Natural killer cell (primary cell): ENCODE measurements at regions not wholly inside any gene's neighbourhood (a gene's known extent, or its start where the extent isn't known, plus 50 kb on each side); places are given as distances from the start of the nearest gene placed in this dataset.

Experiments used
- ATAC-seq, 3 donors: fragments of 150-1000 bp in 2 of 3; fragments of 200-7000 bp in 1 of 3; cut with Tn5 transposase; 1 replicate in 1 of 3; 2 replicates in 2 of 3; pipeline ENCODE4 v1.10.0; 2021; ENCODE audit warnings: mild to moderate bottlenecking in 2 of 3, moderate library complexity in 2 of 3
- DNase-seq, 2 donors: peaks; one replicate each; pipeline versions ENCODE4 v3.0.0 to v3.0.0-alpha.2; 2013 to 2021; ENCODE audit warnings: mixed read lengths in 1 of 2
- H3K27ac ChIP-seq: one replicate; pipeline ENCODE4 v1.5.1; 2013; ENCODE audit warnings: mild to moderate bottlenecking, low read length
- H3K27me3 ChIP-seq: one replicate; pipeline ENCODE4 v1.6.1; 2013; ENCODE audit warnings: low read length; ENCODE audit not compliant: control insufficient read depth, insufficient read depth
- H3K36me3 ChIP-seq: one replicate; pipeline ENCODE4 v1.6.1; 2013; ENCODE audit warnings: low read length; ENCODE audit not compliant: control insufficient read depth, insufficient read depth
- H3K4me1 ChIP-seq: one replicate; pipeline ENCODE4 v1.6.1; 2013; ENCODE audit warnings: low read length; ENCODE audit not compliant: control insufficient read depth, insufficient read depth
- H3K4me3 ChIP-seq: one replicate; pipeline ENCODE4 v1.5.1; 2013; ENCODE audit warnings: low read length
- H3K9me3 ChIP-seq: one replicate; pipeline ENCODE4 v1.6.1; 2013; ENCODE audit warnings: low read length; ENCODE audit not compliant: control insufficient read depth, insufficient read depth
- H3K27ac Mint-ChIP-seq, 2 donors: one replicate each; pipeline ENCODE4 v1.8.0; 2022; ENCODE audit warnings: mild to moderate bottlenecking in 2 of 2, mixed read lengths in 2 of 2, moderate library complexity in 1 of 2
- H3K27me3 Mint-ChIP-seq, 2 donors: one replicate each; pipeline ENCODE4 v1.8.0; 2022; ENCODE audit warnings: low read depth in 2 of 2, mixed read lengths in 2 of 2
- H3K36me3 Mint-ChIP-seq: one replicate; pipeline ENCODE4 v1.8.0; 2022; ENCODE audit warnings: mixed read lengths
- H3K4me1 Mint-ChIP-seq, 2 donors: one replicate each; pipeline ENCODE4 v1.8.0; 2022; ENCODE audit warnings: mixed read lengths in 2 of 2
- H3K4me3 Mint-ChIP-seq: one replicate; pipeline ENCODE4 v1.8.0; 2022; ENCODE audit warnings: mild to moderate bottlenecking, moderate library complexity, mixed read lengths
- H3K9me3 Mint-ChIP-seq, 2 donors: one replicate each; pipeline ENCODE4 v1.8.0; 2022; ENCODE audit warnings: mixed read lengths in 2 of 2
- WGBS: methylation state at CpG from one replicate; pipeline ENCODE4 v1.1.7; 2013; ENCODE audit warnings: missing lambda C conversion rate; ENCODE audit not compliant: insufficient coverage; 5-methylcytosine and 5-hydroxymethylcytosine counted together
- intact Hi-C: fragments of 100-400 bp; cut with micrococcal nuclease; formaldehyde crosslinking; loops from one replicate; pipeline ENCODE4 v1.14.2; 2022
- TF ChIP-seq, protein P1 (sequence below): fragments of 200-600 bp; IDR thresholded peaks from one replicate; pipeline ENCODE4 v1.8.0; 2022; ENCODE audit warnings: antibody characterized with exemption

DNA sequence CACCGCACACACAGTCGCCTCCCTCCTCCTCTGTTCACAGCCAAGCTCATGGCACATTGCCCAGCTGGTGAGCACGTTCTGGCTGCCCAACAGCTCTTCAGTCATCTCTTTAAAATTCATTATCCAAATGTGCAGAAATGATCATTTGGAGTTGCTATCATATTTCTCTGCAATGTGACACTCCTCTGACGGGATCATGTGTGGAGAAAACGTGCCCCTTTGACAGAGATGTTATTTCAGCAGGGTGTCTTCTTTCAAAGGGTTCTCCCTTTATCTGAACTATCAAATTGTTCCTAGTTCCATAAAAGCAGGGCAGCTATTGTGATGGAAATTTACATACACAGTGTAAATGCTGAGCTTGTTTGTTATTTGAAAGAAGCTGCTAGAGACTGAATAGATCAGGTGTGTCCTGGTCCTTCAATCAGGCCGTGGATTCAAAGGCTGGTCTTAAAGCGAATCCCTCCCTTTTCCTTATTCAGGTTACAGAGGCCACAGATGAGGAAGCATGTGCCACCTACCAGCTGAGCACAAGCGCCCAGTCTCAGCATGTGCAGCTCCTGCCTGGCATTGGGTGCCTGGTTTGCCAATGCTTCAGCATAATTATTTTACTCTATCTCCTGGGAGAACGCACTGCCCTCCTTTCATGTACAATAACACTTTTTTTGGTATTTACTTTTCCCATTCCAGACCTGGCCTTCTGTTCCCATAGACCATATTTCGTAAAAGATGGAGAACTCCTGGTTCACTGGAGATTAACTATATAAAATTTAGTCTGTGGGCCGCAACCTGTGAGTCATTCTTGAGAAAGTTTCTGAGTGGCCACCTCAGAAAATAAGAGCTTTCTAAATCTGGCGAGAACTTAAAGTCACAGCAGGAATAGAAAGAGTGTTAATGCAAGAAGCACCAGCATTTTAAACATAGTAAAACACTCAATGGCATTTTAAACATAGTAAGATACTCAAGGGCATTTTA is 433.7 kb downstream of the ENC1 start:
- Histone ChIP-seq H3K27me3 (no peaks in the 10 kb centered on the region), H3K36me3 (no peaks in the 10 kb centered on the region), H3K27ac (no peak overlapping the region), H3K4me1 (no peaks in the 10 kb centered on the region), H3K4me3 (no peak overlapping the region), H3K9me3 (no peaks in the 10 kb centered on the region)
- 84% methylated on average over 11 of the region's 12 CpGs for WGBS
- ATAC-seq (no peak), DNase-seq (no peak)
- Mint-ChIP-seq H3K36me3 (no peaks in the 10 kb centered on the region), H3K4me3 (no peak overlapping the region), H3K27me3 (peaks cover 9 to 24% of the 10 kb centered on the region in 2 donors), H3K27ac (no peak overlapping the region), H3K4me1 (no peaks in the 10 kb centered on the region), H3K9me3 (no peaks in the 10 kb centered on the region)
- TF ChIP-seq, protein P1, sequence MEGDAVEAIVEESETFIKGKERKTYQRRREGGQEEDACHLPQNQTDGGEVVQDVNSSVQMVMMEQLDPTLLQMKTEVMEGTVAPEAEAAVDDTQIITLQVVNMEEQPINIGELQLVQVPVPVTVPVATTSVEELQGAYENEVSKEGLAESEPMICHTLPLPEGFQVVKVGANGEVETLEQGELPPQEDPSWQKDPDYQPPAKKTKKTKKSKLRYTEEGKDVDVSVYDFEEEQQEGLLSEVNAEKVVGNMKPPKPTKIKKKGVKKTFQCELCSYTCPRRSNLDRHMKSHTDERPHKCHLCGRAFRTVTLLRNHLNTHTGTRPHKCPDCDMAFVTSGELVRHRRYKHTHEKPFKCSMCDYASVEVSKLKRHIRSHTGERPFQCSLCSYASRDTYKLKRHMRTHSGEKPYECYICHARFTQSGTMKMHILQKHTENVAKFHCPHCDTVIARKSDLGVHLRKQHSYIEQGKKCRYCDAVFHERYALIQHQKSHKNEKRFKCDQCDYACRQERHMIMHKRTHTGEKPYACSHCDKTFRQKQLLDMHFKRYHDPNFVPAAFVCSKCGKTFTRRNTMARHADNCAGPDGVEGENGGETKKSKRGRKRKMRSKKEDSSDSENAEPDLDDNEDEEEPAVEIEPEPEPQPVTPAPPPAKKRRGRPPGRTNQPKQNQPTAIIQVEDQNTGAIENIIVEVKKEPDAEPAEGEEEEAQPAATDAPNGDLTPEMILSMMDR = no peak
- intact Hi-C loops = no loop called here

DNA sequence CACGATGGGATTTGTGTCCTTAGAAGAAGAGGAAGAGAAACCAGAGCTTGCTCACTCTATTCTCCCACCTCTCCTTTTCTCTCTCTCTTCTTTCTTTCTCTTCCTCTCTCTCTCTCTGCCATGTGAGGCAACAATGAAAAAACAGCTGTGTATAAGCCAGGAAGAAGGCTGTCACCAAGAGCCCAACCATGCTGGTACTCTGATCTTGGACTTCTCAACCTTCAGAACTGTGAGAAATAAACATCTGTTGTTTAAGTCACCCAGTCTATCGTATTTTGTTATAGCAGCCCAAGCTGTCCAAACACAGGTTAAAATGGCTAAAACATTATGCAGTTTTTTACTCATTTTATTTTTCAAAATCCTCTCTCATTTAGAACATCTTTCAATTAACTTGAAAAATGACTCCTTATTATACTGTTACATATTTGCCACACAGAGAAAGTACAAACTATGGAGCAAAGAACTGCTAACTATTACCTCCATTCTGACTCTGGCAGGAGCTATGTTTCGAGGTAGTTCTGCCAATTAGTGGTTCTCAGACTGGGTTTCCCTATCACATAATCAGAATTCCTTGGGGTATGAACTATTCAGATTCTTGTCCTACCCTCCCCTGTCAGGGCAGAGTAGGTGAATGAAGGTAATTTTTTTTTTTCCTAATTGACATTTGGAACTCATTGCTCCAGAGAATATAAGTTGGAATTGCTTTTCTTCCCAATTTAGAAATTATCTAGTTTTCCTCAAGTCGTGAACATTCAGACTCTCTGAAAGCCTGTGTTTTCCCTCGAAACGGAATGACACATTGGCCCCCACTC is 434.6 kb downstream of the ENC1 start:
- Mint-ChIP-seq H3K4me1 (no peaks in the 10 kb centered on the region), H3K27me3 (peaks cover 9 to 24% of the 10 kb centered on the region in 2 donors), H3K36me3 (no peaks in the 10 kb centered on the region), H3K4me3 (no peak overlapping the region), H3K9me3 (no peaks in the 10 kb centered on the region), H3K27ac (no peak overlapping the region)
- ATAC-seq = no peak
- DNase-seq = no peak
- Histone ChIP-seq H3K4me3 (no peak overlapping the region), H3K9me3 (no peaks in the 10 kb centered on the region), H3K4me1 (no peaks in the 10 kb centered on the region), H3K27ac (no peak overlapping the region), H3K36me3 (no peaks in the 10 kb centered on the region), H3K27me3 (no peaks in the 10 kb centered on the region)
- TF ChIP-seq, protein P1 = no peak
- intact Hi-C loops = no loop called here
- 87% methylated on average over 5 of the region's 6 CpGs for WGBS

DNA sequence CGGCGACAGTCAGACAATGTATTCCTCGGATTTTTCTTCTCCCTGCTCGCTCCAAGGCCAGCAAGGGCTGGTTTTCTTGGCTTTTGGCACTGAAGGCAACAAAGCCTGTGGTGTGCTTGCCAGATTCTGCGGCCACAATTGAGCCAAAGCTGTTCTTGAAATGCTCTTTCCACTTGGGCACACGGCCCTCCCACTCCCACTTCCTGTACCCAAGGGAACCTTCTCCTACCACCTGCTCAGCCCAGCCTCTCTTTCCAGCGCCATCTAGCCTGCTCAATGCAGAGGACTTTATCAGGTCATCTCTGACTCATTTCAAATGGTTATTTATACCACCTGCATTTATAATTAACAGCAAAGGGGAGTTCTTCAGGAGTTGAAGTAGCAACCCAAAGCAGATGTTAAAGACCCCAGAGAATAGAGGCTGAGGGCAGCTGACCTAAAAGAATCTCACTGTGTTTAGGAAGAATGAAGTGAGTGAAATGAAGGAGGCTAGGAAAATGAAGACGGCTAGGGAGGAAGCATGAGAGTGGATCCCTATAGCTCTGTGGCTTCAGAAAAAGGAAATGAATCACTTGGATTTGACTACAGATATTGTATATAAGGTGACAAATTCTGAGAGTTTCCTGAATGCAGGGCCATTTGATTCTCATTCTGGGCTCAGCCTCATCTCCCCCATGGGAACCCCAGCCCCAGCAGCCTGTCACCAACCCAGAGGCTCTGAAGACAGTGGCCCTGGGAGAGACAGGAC is 439.0 kb downstream of the ENC1 start:
- DNase-seq (no peak), ATAC-seq (no peak)
- TF ChIP-seq, protein P1 = no peak
- H3K4me1 Mint-ChIP-seq = no peaks in the 10 kb centered on the region
- H3K27me3 Mint-ChIP-seq = peaks cover 5 to 11% of the 10 kb centered on the region in 2 donors
- Histone ChIP-seq H3K27me3 (no peaks in the 10 kb centered on the region), H3K4me1 (no peaks in the 10 kb centered on the region), H3K27ac (no peak overlapping the region), H3K36me3 (no peaks in the 10 kb centered on the region), H3K9me3 (no peaks in the 10 kb centered on the region), H3K4me3 (no peak overlapping the region)
- H3K36me3 Mint-ChIP-seq = no peaks in the 10 kb centered on the region
- H3K27ac Mint-ChIP-seq = no peak overlapping the region
- intact Hi-C loops = no loop called here
- H3K9me3 Mint-ChIP-seq = no peaks in the 10 kb centered on the region
- no peak overlapping the region for H3K4me3 Mint-ChIP-seq
- WGBS = 58% methylated on average over 8 of the region's 8 CpGs
